ENCODE measurements at regions not wholly inside any gene's neighbourhood (a gene's known extent, or its start where the extent isn't known, plus 50 kb on each side); places are given as distances from the start of the nearest gene placed in this dataset.

DNA sequence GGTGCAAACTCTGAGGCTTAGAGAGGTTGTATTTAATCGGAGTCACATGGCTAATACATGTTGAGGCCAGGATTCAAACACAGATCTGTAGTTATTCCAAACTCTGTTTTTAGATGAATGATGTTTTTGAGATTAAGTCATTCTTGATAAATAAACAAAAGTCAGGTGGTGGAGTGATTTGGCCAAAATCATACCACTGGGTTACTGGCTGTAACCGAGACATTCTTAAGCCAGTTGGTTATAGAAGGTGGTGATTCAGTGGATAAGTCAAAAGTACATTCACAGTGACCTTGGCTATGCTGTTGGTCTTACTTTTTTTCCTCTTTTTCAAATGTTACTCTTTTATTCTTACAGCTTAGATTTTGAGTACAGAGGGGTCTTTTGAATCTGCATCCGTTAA lies 361.4 kb downstream of the KIF20B start:
- POLR2A ChIA-PET = no interaction called here
- Histone ChIP-seq H3K9me3 (ENCODE audit: low read length) (no peaks in the 10 kb centered on the region), H2AFZ (ENCODE audit: low read length) (no peak overlapping the region), H3K4me2 (ENCODE audit: low read depth, low read length) (no peak overlapping the region), H4K20me1 (ENCODE audit: insufficient read depth, low read length) (no peaks in the 10 kb centered on the region), H3K9ac (ENCODE audit: insufficient read depth, low read depth, low read length) (no peak overlapping the region), H3K4me3 (replicated peaks in 1 of 3; ENCODE audit: insufficient read depth in 1 of 3, low read depth in 2 of 3, low read length in 3 of 3) (no peak overlapping the region), H3K27me3 (ENCODE audit: control insufficient read depth in 1 of 2, insufficient read depth in 2 of 2, low read length in 2 of 2) (no peaks in the 10 kb centered on the region), H3K4me1 (ENCODE audit: insufficient read depth, low read length) (no peaks in the 10 kb centered on the region), H3K36me3 (replicated peaks in 1 of 2; ENCODE audit: control insufficient read depth in 1 of 2, insufficient read depth in 2 of 2, low read length in 2 of 2) (no peaks in the 10 kb centered on the region), H3K79me2 (ENCODE audit: insufficient read depth, low read length) (no peaks in the 10 kb centered on the region), H3K27ac (ENCODE audit: extremely low read length, insufficient read depth, low read length) (no peak overlapping the region)
- CTCF ChIA-PET (ENCODE audit: low intra/inter-chr PET ratio, low total read pairs) = no interaction called here
- DNase-seq (ENCODE audit: low spot score) (no peak), ATAC-seq (no peak), FAIRE-seq (no peak)
- in situ Hi-C loops (cut with HindIII; ENCODE audit: extremely low pct_ligation_motif_present, low pct_unique_long_range_greater_than_20kb) = no loop called here
- intact Hi-C loops (cut with micrococcal nuclease; ENCODE audit: unreplicated experiment) = no loop called here
- TF ChIP-seq ZNF207 (IDR thresholded peaks at IDR 0.05; ENCODE audit: borderline replicate concordance) = no peak
- no peak for TF ChIP-seq SUZ12 (IDR thresholded peaks at IDR 0.05; ENCODE audit: low read depth, low read length)
- no peak for TF ChIP-seq ATAD3A (CRISPR knock-in tag; IDR thresholded peaks at IDR 0.05)
- no peak for TF ChIP-seq KDM2A (CRISPR knock-in tag; IDR thresholded peaks at IDR 0.05; ENCODE audit: borderline replicate concordance, low read depth)
- no peak for TF ChIP-seq POLR2G (IDR thresholded peaks at IDR 0.05; ENCODE audit: low read depth, low read length)
- no peak for TF ChIP-seq RAD51 (IDR thresholded peaks at IDR 0.05; ENCODE audit: borderline replicate concordance)
- no peak for TF ChIP-seq ZNF878 (CRISPR knock-in tag; IDR thresholded peaks at IDR 0.05)
- TF ChIP-seq, protein P1, sequence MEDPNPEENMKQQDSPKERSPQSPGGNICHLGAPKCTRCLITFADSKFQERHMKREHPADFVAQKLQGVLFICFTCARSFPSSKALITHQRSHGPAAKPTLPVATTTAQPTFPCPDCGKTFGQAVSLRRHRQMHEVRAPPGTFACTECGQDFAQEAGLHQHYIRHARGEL (CRISPR knock-in tag; IDR thresholded peaks at IDR 0.05) = no peak
- no peak for TF ChIP-seq TCF7 (IDR thresholded peaks at IDR 0.05; ENCODE audit: low read depth)
- no peak for TF ChIP-seq UBTF (CRISPR knock-in tag; IDR thresholded peaks at IDR 0.05)
- TF ChIP-seq AGO2 (optimal IDR thresholded peaks at IDR 0.05; ENCODE audit: low read depth, low read length) = no peak
- no peak for TF ChIP-seq SRSF4 (IDR thresholded peaks at IDR 0.05; ENCODE audit: low read depth, low read length, poor library complexity, severe bottlenecking)
- no peak for TF ChIP-seq SMAD3 (CRISPR knock-in tag; IDR thresholded peaks at IDR 0.05)
- TF ChIP-seq ZFY (CRISPR knock-in tag; IDR thresholded peaks at IDR 0.05) = no peak
- no TSS peak for BruUV-seq (replicated peaks)
- WGBS (ENCODE audit: low lambda C conversion rate) = 14% methylated on average over 3 of the region's 3 CpGs

Measured in HepG2 (cell line).